HG02840 (cell line): ENCODE measurements at regions not wholly inside any gene's neighbourhood (a gene's known extent, or its start where the extent isn't known, plus 50 kb on each side); places are given as distances from the start of the nearest gene placed in this dataset.

Experiments
- ATAC-seq: cut with Tn5 transposase; IDR thresholded peaks from one replicate; pipeline ENCODE4 v1.9.1; 2021; ENCODE audit warnings: mild to moderate bottlenecking, moderate library complexity, moderate number of reproducible peaks; ENCODE audit not compliant: unreplicated experiment, low FRiP score

GRCh38 chr11:103619938-103620337, 416.5 kb upstream of the DDI1 start:
- no peak for ATAC-seq

GRCh38 chr11:103622296-103622695, 414.1 kb upstream of the DDI1 start:
- no peak for ATAC-seq

GRCh38 chr11:103623933-103624332, 412.5 kb upstream of the DDI1 start:
- no peak for ATAC-seq

GRCh38 chr11:103624708-103625623, 411.5 kb upstream of the DDI1 start:
- no peak for ATAC-seq

GRCh38 chr11:103625624-103625965, 410.8 kb upstream of the DDI1 start:
- no peak for ATAC-seq

- no peak for ATAC-seq
These were observed 408.3 kb upstream of the DDI1 start for GRCh38 chr11:103628121-103628520.

GRCh38 chr11:103631841-103632240, 404.6 kb upstream of the DDI1 start:
- no peak for ATAC-seq

- ATAC-seq: no peak
These were observed 403.2 kb upstream of the DDI1 start for GRCh38 chr11:103633068-103633788.

- no peak for ATAC-seq
These were observed 402.4 kb upstream of the DDI1 start for GRCh38 chr11:103633819-103634590.

GRCh38 chr11:103636232-103636631, 400.2 kb upstream of the DDI1 start:
- ATAC-seq: no peak

GRCh38 chr11:103637295-103637694, 399.1 kb upstream of the DDI1 start:
- ATAC-seq: no peak

- no peak for ATAC-seq
These were observed 398.6 kb upstream of the DDI1 start for GRCh38 chr11:103637831-103638230.

- no peak for ATAC-seq
These were observed 391.8 kb upstream of the DDI1 start for GRCh38 chr11:103644676-103645075.

GRCh38 chr11:103648054-103648453, 388.4 kb upstream of the DDI1 start:
- ATAC-seq: no peak

GRCh38 chr11:103648670-103649400, 387.6 kb upstream of the DDI1 start:
- ATAC-seq: no peak

GRCh38 chr11:103649401-103649895, 387.0 kb upstream of the DDI1 start:
- no peak for ATAC-seq

- no peak for ATAC-seq
These were observed 386.1 kb upstream of the DDI1 start for GRCh38 chr11:103650330-103650729.

GRCh38 chr11:103651341-103651998, 385.0 kb upstream of the DDI1 start:
- no peak for ATAC-seq

- no peak for ATAC-seq
These were observed 384.4 kb upstream of the DDI1 start for GRCh38 chr11:103652013-103652412.

- ATAC-seq: no peak
These were observed 380.1 kb upstream of the DDI1 start for GRCh38 chr11:103656382-103656781.
